Keratinocyte (primary cell): ENCODE measurements at regions not wholly inside any gene's neighbourhood (a gene's known extent, or its start where the extent isn't known, plus 50 kb on each side); places are given as distances from the start of the nearest gene placed in this dataset.

Experiments used
- CTCF ChIP-seq, 3 experiments: IDR thresholded peaks in 1 of 3; conservative IDR thresholded peaks in 1 of 3; optimal IDR thresholded peaks in 1 of 3; 2 replicates in 2 of 3; 3 replicates in 1 of 3; pipeline versions ENCODE3 to v1.5.1; 2011; ENCODE audit warnings: low read length in 3 of 3, mild to moderate bottlenecking in 3 of 3, moderate library complexity in 2 of 3, control low read depth in 1 of 3, inconsistent platforms in 1 of 3; ENCODE audit not compliant: insufficient read depth in 2 of 3; ENCODE audit errors: extremely low read depth in 1 of 3
- EZH2 ChIP-seq: IDR thresholded peaks from one replicate; pipeline ENCODE4 v1.6.1; 2012; ENCODE audit warnings: inconsistent platforms, mild to moderate bottlenecking, low read length, moderate library complexity

GRCh38 chr10:117638200-117638599, 95.7 kb downstream of the EMX2 start:
- TF ChIP-seq CTCF (optimal IDR thresholded peaks at IDR 0.05 in 1 of 3, IDR thresholded peaks at IDR 0.05 in 1 of 3, conservative IDR thresholded peaks at IDR 0.05 in 1 of 3; ENCODE audit: extremely low read depth in 1 of 3, insufficient read depth in 2 of 3, low read length in 3 of 3) = no peak
- TF ChIP-seq EZH2 = no peak
